Thyroid gland (tissue), 4 donors: ENCODE measurements at regions not wholly inside any gene's neighbourhood (a gene's known extent, or its start where the extent isn't known, plus 50 kb on each side); places are given as distances from the start of the nearest gene placed in this dataset.

Experiments
- DNase-seq, 2 donors: peaks; one replicate each; pipeline ENCODE4 v3.0.0-alpha.2; 2019
- H3K27ac ChIP-seq, 3 donors: fragments of 200-600 bp; sonication (generic); 1 replicate in 2 of 3; 2 replicates in 1 of 3; pipeline ENCODE4 v1.5.1; 2016 to 2019; ENCODE audit warnings: mild to moderate bottlenecking in 1 of 3, moderate library complexity in 1 of 3
- H3K27me3 ChIP-seq: fragments of 200-600 bp; sonication (generic); one replicate; pipeline ENCODE4 v1.5.1; 2019
- H3K36me3 ChIP-seq, 2 donors: fragments of 200-600 bp; sonication (generic); one replicate each; pipeline ENCODE4 v1.5.1; 2016 to 2019
- H3K4me1 ChIP-seq, 2 donors: fragments of 200-600 bp; sonication (generic); one replicate each; pipeline ENCODE4 v1.5.1; 2017 to 2019
- H3K4me3 ChIP-seq, 3 donors: fragments of 200-600 bp; sonication (generic); replicated peaks in 1 of 3; 1 replicate in 2 of 3; 2 replicates in 1 of 3; pipeline ENCODE4 v1.5.1; 2016; ENCODE audit warnings: mild to moderate bottlenecking in 1 of 3
- H3K9me3 ChIP-seq: fragments of 200-600 bp; sonication (generic); one replicate; pipeline ENCODE4 v1.5.1; 2017
- CTCF ChIP-seq, 6 experiments: fragments of 200-600 bp in 3 of 6; fragments of 450-650 bp in 3 of 6; sonication (generic) in 3 of 6; IDR thresholded peaks; one replicate each; pipeline ENCODE4 v1.5.1; 2016 to 2019; ENCODE audit warnings: antibody characterized with exemption in 6 of 6, mild to moderate bottlenecking in 2 of 6, inconsistent platforms in 1 of 6, moderate library complexity in 1 of 6
- POLR2A ChIP-seq, 2 donors: fragments of 450-650 bp; IDR thresholded peaks; one replicate each; pipeline ENCODE4 v1.6.1; 2017; ENCODE audit warnings: antibody characterized with exemption in 2 of 2, mild to moderate bottlenecking in 2 of 2, moderate library complexity in 1 of 2
- WGBS, 2 donors: methylation state at CpG; one replicate each; pipeline ENCODE4 v1.1.5; 2017; 5-methylcytosine and 5-hydroxymethylcytosine counted together
- intact Hi-C: fragments of 100-400 bp; cut with DNase I; formaldehyde crosslinking; loops from one replicate; pipeline ENCODE4 v1.15.1; 2023

- DNase-seq: no peak
- 90% methylated on average over 8 to 9 of the region's 10 CpGs for WGBS, 2 donors
- Histone ChIP-seq H3K9me3 (no peaks in the 10 kb centered on the region), H3K36me3 (no peaks in the 10 kb centered on the region), H3K4me1 (no peaks in the 10 kb centered on the region), H3K4me3 (no peak overlapping the region), H3K27ac (no peak overlapping the region), H3K27me3 (no peaks in the 10 kb centered on the region)
- intact Hi-C loops: no loop called here
- no peak for TF ChIP-seq POLR2A (IDR thresholded peaks at IDR 0.05)
- no peak for TF ChIP-seq CTCF (IDR thresholded peaks at IDR 0.05)
Observed at GRCh38 chr6:164075981-164076615, 661.6 kb downstream of the QKI start.

- no peak overlapping the region for H3K4me3 ChIP-seq
- DNase-seq: no peak
- no peaks in the 10 kb centered on the region for H3K27me3 ChIP-seq
- 78 to 79% methylated on average over 2 of the region's 2 CpGs for WGBS, 2 donors
- intact Hi-C loops: no loop called here
- H3K36me3 ChIP-seq: no peaks in the 10 kb centered on the region
- no peak overlapping the region for H3K27ac ChIP-seq
- no peaks in the 10 kb centered on the region for H3K9me3 ChIP-seq
- H3K4me1 ChIP-seq: no peaks in the 10 kb centered on the region
- no peak for TF ChIP-seq CTCF (IDR thresholded peaks at IDR 0.05)
- no peak for TF ChIP-seq POLR2A (IDR thresholded peaks at IDR 0.05)
Observed at GRCh38 chr6:164072240-164072666, 657.7 kb downstream of the QKI start.

GRCh38 chr6:164069350-164069990, 655.0 kb downstream of the QKI start:
- Histone ChIP-seq H3K9me3 (no peaks in the 10 kb centered on the region), H3K27me3 (no peaks in the 10 kb centered on the region), H3K36me3 (no peaks in the 10 kb centered on the region), H3K4me3 (no peak overlapping the region), H3K27ac (no peak overlapping the region), H3K4me1 (no peaks in the 10 kb centered on the region)
- TF ChIP-seq POLR2A (IDR thresholded peaks at IDR 0.05) (no peak), CTCF (IDR thresholded peaks at IDR 0.05) (no peak)
- intact Hi-C loops: no loop called here
- 71 to 73% methylated on average over 11 of the region's 11 CpGs for WGBS, 2 donors
- DNase-seq: peak; percentile 16 to 33

DNA sequence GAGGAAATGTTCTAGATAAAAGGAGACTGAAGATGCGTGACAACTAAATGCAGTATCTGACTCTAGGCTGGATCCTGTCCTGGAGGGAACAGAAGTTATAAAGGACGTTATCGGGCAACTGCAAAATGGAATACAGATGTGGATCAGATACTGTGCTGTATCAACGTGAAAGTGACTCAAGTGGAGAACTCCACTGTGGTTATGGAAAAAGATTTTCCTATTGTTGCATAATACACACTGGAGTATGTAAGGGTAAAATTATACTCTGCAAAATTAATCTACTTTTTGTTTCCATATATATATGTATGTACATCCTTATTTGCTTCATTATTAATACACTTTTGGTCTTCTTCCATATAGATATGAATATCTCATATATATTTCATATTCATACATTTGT, 654.0 kb downstream of the QKI start:
- Histone ChIP-seq H3K27me3 (no peaks in the 10 kb centered on the region), H3K4me3 (no peak overlapping the region), H3K4me1 (no peaks in the 10 kb centered on the region), H3K9me3 (no peaks in the 10 kb centered on the region), H3K36me3 (no peaks in the 10 kb centered on the region), H3K27ac (no peak overlapping the region)
- intact Hi-C loops: no loop called here
- 83 to 91% methylated on average over 4 of the region's 4 CpGs for WGBS, 2 donors
- TF ChIP-seq CTCF (IDR thresholded peaks at IDR 0.05) (no peak), POLR2A (IDR thresholded peaks at IDR 0.05) (no peak)
- no peak for DNase-seq

GRCh38 chr6:164066766-164067165, 652.2 kb downstream of the QKI start:
- no peak for DNase-seq
- 90 to 91% methylated on average over 5 of the region's 5 CpGs for WGBS, 2 donors
- Histone ChIP-seq H3K27ac (no peak overlapping the region), H3K4me3 (no peak overlapping the region), H3K4me1 (no peaks in the 10 kb centered on the region), H3K27me3 (no peaks in the 10 kb centered on the region), H3K9me3 (no peaks in the 10 kb centered on the region), H3K36me3 (no peaks in the 10 kb centered on the region)
- no peak for TF ChIP-seq CTCF (IDR thresholded peaks at IDR 0.05)
- no peak for TF ChIP-seq POLR2A (IDR thresholded peaks at IDR 0.05)
- intact Hi-C loops: no loop called here
